ENCODE measurements at regions not wholly inside any gene's neighbourhood (a gene's known extent, or its start where the extent isn't known, plus 50 kb on each side); places are given as distances from the start of the nearest gene placed in this dataset.

DNA sequence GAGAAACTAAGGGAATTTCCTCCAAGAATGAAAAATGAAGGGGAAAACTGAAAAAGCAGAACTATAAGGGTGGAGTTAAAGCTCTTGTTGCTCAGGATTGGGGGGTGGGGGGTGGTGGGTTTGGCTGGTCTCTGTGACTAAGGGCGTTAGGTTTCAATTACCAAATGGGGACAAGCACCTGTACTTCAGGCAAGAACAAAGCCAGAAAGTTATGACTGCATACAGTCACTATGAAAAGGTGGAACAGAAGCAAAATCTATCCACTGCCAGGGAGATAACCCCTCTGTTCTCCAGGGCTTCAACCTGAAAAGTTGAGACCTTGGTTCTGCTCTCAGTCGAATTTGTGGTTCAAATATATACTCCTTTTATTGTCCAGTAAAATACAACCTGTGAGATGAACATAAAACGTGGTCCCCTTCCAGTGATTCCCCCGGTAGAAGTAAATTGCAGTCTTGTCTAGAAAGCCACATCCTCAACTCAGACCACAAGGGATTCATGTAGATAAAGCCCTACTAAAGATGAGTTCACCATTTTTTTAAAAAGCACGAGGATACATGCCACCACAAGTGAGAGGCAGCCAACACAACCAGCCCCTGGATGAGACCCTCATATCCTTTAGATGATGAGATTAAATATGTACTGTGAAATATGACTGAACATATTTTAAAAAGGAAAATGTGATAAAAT is 257.1 kb upstream of the RPS6KA3 start:
- TF ChIP-seq, protein P1, sequence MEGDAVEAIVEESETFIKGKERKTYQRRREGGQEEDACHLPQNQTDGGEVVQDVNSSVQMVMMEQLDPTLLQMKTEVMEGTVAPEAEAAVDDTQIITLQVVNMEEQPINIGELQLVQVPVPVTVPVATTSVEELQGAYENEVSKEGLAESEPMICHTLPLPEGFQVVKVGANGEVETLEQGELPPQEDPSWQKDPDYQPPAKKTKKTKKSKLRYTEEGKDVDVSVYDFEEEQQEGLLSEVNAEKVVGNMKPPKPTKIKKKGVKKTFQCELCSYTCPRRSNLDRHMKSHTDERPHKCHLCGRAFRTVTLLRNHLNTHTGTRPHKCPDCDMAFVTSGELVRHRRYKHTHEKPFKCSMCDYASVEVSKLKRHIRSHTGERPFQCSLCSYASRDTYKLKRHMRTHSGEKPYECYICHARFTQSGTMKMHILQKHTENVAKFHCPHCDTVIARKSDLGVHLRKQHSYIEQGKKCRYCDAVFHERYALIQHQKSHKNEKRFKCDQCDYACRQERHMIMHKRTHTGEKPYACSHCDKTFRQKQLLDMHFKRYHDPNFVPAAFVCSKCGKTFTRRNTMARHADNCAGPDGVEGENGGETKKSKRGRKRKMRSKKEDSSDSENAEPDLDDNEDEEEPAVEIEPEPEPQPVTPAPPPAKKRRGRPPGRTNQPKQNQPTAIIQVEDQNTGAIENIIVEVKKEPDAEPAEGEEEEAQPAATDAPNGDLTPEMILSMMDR (IDR thresholded peaks at IDR 0.05) = no peak
- no peak for TF ChIP-seq POLR2A (IDR thresholded peaks at IDR 0.05)
